NCI-H774 (cell line): ENCODE measurements at regions not wholly inside any gene's neighbourhood (a gene's known extent, or its start where the extent isn't known, plus 50 kb on each side); places are given as distances from the start of the nearest gene placed in this dataset.

Experiments
- DNase-seq: peaks from one replicate; lab custom pipeline; 2025; lab: John Stamatoyannopoulos, UW

GRCh38 chr10:25114036-25114411 is 60.8 kb upstream of the GPR158 start:
- no peak for DNase-seq

GRCh38 chr10:25117757-25118156 is 57.0 kb upstream of the GPR158 start:
- DNase-seq = no peak

GRCh38 chr10:25120188-25120587 is 54.6 kb upstream of the GPR158 start:
- DNase-seq = no peak
